Esophagus squamous epithelium (tissue), 4 donors: ENCODE measurements at regions not wholly inside any gene's neighbourhood (a gene's known extent, or its start where the extent isn't known, plus 50 kb on each side); places are given as distances from the start of the nearest gene placed in this dataset.

Experiments used
- POLR2A ChIP-seq, 4 donors: fragments of 450-650 bp; IDR thresholded peaks; one replicate each; pipeline ENCODE4 v1.6.1; 2017; ENCODE audit warnings: antibody characterized with exemption in 4 of 4, mild to moderate bottlenecking in 4 of 4, moderate library complexity in 3 of 4
- TF ChIP-seq, protein P1 (sequence below), 6 experiments: fragments of 450-650 bp in 4 of 6; fragments of 200-600 bp in 2 of 6; sonication (generic) in 2 of 6; IDR thresholded peaks; one replicate each; pipeline ENCODE4 v1.5.1; 2016 to 2019; ENCODE audit warnings: antibody characterized with exemption in 6 of 6, mild to moderate bottlenecking in 4 of 6, moderate library complexity in 4 of 6

DNA sequence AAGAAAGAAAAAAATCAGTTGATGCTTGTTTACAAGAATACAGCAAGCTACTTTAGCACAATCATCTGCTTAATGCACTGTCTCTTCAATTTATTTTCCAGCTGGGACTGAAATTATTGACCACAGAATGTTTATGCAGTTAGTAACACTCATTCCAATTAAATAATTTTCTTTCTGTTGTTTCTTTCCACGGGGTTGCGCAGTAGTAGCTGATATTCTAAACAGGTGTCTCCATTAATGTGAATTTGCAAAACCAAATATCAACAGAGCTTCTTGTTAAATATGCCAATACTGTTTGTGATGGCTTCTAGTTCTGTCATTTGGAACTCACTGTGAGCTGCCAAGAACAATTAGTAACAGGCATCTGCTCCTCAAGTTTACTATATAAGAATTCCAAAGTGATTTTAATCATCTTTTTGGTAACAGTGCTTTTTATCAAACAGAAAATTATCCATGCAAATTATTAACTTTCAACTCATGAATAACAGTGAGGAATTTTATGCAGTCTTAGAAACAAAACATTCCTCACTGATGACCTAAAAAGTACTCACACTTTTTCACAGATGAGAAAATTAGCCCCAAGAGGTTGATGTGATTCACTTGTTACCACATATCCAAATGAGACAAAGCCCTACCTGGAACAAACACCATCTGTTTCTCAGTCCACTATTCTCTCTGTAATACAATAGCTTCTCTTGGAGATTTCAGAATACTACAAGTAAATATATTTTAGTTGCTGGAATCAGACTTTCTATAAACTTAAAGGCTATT, 567.6 kb upstream of the RGMB start:
- TF ChIP-seq, protein P1, sequence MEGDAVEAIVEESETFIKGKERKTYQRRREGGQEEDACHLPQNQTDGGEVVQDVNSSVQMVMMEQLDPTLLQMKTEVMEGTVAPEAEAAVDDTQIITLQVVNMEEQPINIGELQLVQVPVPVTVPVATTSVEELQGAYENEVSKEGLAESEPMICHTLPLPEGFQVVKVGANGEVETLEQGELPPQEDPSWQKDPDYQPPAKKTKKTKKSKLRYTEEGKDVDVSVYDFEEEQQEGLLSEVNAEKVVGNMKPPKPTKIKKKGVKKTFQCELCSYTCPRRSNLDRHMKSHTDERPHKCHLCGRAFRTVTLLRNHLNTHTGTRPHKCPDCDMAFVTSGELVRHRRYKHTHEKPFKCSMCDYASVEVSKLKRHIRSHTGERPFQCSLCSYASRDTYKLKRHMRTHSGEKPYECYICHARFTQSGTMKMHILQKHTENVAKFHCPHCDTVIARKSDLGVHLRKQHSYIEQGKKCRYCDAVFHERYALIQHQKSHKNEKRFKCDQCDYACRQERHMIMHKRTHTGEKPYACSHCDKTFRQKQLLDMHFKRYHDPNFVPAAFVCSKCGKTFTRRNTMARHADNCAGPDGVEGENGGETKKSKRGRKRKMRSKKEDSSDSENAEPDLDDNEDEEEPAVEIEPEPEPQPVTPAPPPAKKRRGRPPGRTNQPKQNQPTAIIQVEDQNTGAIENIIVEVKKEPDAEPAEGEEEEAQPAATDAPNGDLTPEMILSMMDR (IDR thresholded peaks at IDR 0.05) = no peak
- TF ChIP-seq POLR2A (IDR thresholded peaks at IDR 0.05) = no peak
